GM19468 (cell line): ENCODE measurements at regions not wholly inside any gene's neighbourhood (a gene's known extent, or its start where the extent isn't known, plus 50 kb on each side); places are given as distances from the start of the nearest gene placed in this dataset.

ENCODE experiments used
- ATAC-seq: cut with Tn5 transposase; IDR thresholded peaks from one replicate; pipeline ENCODE4 v1.9.1; 2021; ENCODE audit warnings: mild to moderate bottlenecking, moderate library complexity, moderate number of reproducible peaks; ENCODE audit not compliant: unreplicated experiment; ENCODE audit errors: extremely low read depth

DNA sequence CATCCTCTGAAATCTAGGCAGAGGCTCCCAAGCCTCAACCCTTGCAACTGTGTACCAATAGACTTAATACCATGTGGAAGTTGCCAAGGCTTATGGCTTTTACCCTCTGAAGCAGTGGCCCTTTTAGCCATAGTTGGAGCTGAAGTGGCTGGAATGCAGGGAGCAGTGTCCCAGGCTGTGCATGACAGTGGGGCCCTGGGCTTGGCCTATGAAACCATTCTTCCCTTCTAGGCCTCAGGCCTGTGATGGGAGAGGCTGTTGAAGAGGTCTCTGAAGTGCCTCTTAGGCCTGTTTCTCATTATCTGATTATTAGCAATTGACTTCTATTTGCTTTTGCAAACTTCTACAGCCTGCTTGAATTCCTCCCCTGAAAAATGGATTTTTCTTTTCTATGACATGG lies 612.7 kb upstream of the ZWINT start:
- ATAC-seq = no peak

- no peak for ATAC-seq
Measured at GRCh38 chr10:56943221-56943755, 582.2 kb upstream of the ZWINT start.

DNA sequence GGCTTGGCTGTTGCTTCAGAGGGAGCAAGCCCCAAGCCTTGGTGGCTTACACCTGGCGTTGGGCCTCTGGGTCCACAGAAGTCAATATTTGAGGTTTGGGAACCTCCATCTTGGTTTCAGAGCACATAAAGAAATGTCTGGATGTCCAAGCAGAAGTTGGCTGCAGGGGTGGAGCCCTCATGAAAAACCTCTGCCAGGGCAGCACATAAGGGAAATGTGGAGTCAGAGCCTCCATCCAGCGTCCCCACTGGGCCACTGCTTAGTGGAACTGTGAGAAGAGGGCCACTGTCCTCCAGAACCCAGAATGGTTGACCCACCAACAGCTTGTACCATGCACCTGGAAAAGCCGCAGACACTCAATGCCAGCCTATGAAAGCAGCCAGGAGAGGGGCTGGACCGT lies 573.5 kb upstream of the ZWINT start:
- no peak for ATAC-seq

GRCh38 chr10:56928714-56929113 lies 567.7 kb upstream of the ZWINT start:
- ATAC-seq = no peak

GRCh38 chr10:56927701-56928100 lies 566.6 kb upstream of the ZWINT start:
- ATAC-seq = no peak

DNA sequence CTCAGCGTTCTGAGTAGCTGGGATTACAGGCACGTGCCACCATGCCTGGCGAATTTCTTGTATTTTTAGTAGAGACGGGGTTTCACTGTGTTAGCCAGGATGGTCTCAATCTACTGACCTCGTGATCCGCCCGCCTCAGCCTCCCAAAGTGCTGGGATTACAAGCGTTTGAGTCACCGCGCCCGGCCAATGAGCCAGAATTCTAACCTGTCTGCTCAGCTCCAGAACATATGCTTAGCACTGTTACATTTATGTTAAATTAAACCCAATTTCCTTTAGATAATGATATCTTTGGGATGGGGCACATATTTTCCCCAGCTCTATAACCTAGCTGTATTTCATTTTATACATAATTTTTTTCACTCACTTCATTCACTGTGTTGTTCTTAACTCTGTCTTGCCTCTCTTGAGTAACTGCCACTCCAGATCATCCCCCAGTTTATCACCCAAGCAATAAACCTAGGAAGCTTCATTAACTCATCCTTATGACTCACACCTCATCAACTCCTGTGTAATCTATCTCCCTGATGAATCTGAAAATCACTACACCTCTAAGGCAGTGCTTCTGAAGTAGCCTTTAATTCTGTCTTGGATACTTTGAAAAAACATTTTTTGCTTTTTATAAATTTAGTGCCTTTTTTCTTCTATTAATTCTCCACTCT lies 559.7 kb upstream of the ZWINT start:
- no peak for ATAC-seq

DNA sequence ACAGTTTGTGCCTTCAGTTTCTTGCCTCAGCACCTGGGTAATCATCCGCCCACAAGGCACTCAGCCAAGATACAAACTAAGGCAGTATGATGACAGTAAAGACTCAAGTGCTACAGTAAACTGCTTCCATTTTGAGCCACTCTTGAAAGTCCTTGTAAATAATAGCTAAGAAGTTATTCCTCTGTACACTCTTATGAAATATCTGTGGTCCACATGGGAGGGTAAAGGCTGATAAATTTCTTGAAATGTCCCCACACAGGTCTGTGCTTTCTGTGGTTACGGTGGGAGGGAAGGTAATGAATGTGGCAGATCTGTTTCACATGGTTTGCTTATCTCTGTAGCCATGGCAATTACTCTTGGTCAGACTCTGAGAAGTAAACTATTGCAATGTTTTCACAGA lies 551.0 kb upstream of the ZWINT start:
- ATAC-seq = no peak

GRCh38 chr10:56905051-56905450 lies 544.0 kb upstream of the ZWINT start:
- no peak for ATAC-seq

GRCh38 chr10:56902554-56902953 lies 541.5 kb upstream of the ZWINT start:
- no peak for ATAC-seq

GRCh38 chr10:56895306-56895705 lies 534.2 kb upstream of the ZWINT start:
- ATAC-seq = no peak

DNA sequence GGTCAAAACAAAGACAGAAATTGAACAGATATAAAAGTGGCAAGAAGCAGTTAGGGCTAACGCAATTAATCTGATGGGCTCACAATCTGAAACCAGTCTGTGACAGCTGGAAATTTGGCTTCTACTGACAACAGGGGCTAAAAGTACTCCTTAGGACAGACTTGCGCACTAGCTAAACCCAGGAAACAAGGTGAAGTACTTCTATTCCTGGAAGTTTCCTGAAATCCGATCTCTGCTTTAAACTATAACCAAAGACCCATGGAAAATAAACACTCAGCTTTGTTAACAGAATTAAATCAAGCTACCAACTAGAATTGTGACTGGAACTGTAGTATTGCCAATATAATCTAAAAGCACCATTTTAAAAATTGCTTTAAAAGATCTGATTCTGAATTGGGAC lies 520.2 kb upstream of the ZWINT start:
- ATAC-seq = no peak

DNA sequence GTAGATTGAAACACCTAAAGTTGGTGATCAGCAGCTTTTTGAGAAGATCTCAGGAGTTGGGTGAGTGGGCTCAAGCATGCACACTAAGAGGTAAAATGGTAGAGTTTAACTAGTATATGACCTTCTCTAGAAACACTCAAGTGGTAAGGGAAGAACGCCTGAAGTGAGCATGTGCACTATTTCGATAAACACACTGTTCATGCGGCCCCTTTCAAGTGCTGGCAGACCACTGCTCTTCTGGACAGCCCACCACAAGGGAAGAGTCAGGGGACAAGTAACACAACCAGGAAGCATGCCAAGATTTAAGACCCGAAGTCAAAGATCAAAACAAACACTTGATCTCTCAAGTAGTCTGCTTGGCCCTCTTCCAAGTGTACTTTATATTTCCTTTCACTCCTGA lies 519.5 kb upstream of the ZWINT start:
- ATAC-seq = no peak

DNA sequence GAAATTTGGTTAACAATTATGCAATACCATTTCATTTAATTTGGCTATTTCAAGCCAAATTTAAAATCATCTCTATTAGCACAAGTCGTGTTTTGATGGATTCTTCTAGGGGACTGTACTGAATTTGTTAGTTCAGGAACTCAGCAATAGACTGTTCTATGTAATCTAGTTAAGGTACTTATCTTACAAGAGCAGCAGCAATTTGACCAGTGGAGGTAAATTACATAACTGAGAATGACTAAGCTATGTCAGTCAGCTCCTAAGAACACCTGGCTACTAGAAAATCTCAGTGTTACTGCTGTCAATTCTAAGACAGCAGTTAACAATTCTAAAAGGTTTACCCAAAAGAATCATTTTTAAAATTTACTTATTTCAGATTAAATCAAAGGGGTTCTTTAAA lies 513.9 kb upstream of the ZWINT start:
- no peak for ATAC-seq

DNA sequence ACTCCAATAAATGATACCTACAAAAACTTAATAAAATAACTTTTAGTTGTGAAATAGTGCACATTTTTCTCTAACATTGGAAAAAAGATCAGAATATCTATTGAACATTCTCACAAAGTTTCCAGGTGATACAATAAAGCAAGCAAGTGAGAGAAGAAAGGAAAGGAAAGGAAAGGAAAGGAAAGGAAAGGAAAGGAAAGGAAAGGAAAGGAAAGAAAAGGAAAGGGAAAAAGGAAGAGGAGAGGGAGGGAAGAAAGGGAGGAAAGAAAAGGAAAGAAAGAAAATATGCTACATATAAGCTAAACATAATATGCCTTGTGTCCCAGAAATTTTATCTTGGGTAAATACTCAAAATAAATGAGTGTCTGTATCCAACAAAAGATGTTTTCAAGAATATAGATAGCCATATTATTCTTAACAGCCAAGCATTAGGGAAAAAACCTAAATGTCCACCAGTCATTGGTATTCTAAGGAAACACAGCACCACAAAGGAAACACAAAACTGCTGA lies 510.2 kb upstream of the ZWINT start:
- ATAC-seq = no peak

GRCh38 chr10:56867236-56867635 lies 506.2 kb upstream of the ZWINT start:
- no peak for ATAC-seq

- ATAC-seq = no peak
Measured at GRCh38 chr10:56856569-56856968, 495.5 kb upstream of the ZWINT start.

DNA sequence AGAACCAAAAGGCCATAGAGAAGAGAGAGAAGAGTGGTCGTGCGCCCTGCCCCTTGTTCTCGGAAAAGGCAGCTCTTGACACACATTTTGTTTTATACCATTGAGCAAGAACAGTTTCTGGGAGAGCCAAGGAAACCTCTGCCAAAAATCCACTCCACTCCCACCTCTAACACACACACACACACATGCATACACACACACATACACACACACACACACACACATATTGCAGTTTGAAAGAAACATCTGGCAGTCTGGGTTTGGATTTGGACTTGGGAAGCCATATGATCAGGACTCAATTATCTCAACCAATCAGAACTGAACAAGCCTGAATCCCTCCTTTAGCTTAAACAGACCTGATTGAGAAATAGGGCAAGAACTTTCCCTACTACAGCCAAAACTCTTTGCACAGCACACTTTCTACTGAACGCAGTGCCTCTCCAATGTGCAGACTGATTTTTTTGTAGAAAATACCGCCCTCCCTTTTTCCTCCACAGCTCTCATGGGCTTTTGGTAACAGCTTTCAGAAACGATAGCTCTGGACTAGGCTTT lies 484.0 kb upstream of the ZWINT start:
- ATAC-seq = no peak

GRCh38 chr10:56836659-56837058 lies 475.6 kb upstream of the ZWINT start:
- no peak for ATAC-seq

- ATAC-seq = no peak
Measured at GRCh38 chr10:56831681-56832080, 470.6 kb upstream of the ZWINT start.

- peak; percentile 63 for ATAC-seq
Measured at GRCh38 chr10:56823849-56824248, 462.8 kb upstream of the ZWINT start.

DNA sequence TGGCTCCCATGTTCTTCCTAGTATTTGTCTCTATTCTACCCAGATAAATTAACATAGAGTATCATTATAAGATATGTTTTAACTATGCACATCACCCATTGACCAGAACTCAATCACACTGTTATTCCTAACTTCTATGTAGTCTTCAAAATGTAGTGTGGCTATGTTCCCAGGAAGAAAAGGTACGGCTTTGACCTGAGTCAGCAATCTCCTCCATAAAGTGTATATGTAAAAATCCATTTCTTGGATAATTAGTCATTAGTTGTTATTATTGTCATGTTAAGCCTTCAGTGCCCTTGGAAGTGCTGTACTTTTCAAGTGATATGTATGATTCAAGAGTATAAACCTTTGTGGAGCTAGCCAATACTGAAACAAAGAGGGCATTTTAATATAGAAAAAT lies 444.0 kb upstream of the ZWINT start:
- no peak for ATAC-seq

DNA sequence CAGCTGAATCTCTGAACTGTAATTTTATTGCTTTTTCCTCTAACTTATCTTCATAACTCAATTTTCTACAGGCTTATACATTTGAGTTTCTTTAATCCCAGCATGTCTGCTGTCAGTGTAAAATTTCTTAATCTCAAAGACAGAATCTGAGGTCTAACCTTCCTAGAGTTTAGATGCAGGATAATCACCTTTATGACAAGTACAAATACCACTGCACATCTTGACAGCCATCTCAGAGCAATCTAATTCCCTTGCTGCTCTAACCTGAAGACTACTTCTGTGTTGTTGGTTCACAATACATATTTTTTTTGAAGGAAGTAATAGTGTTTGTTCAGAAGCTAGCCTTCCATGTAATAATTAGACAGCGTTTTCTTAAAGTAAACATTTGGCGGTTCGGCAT lies 424.2 kb upstream of the ZWINT start:
- no peak for ATAC-seq
